HFFc6 (cell line): ENCODE measurements at regions not wholly inside any gene's neighbourhood (a gene's known extent, or its start where the extent isn't known, plus 50 kb on each side); places are given as distances from the start of the nearest gene placed in this dataset.

ENCODE experiments used
- DNase-seq: peaks from one replicate; pipeline ENCODE4 v3.0.0-alpha.2; 2018
- H3K27ac Mint-ChIP-seq: 2 replicates; pipeline ENCODE4 v1.8.0; 2020; ENCODE audit warnings: mild to moderate bottlenecking, mixed read lengths
- H3K27me3 Mint-ChIP-seq: 2 replicates; pipeline ENCODE4 v1.8.0; 2021; ENCODE audit warnings: mild to moderate bottlenecking, moderate library complexity, mixed read lengths; ENCODE audit not compliant: insufficient read depth
- H3K36me3 Mint-ChIP-seq: 2 replicates; pipeline ENCODE4 v1.8.0; 2021; ENCODE audit warnings: low read depth, mixed read lengths
- H3K4me1 Mint-ChIP-seq: 2 replicates; pipeline ENCODE4 v1.8.0; 2020; ENCODE audit warnings: low read depth, mixed read lengths
- H3K4me3 Mint-ChIP-seq: 2 replicates; pipeline ENCODE4 v1.8.0; 2020; ENCODE audit warnings: mild to moderate bottlenecking, moderate library complexity, mixed read lengths
- H3K9me3 Mint-ChIP-seq: 2 replicates; pipeline ENCODE4 v1.8.0; 2020; ENCODE audit warnings: mild to moderate bottlenecking, mixed read lengths
- CTCF ChIP-seq: fragments of 200-600 bp; sonication (generic); IDR thresholded peaks from 2 replicates; pipeline ENCODE4 v1.5.0; 2021; ENCODE audit warnings: antibody characterized with exemption, mild to moderate bottlenecking

GRCh38 chr14:44873536-44873935, 88.2 kb downstream of the KLHL28 start:
- no peaks in the 10 kb centered on the region for H3K36me3 Mint-ChIP-seq
- no peak overlapping the region for H3K4me3 Mint-ChIP-seq
- H3K9me3 Mint-ChIP-seq: no peaks in the 10 kb centered on the region; the same call in 1 of the 2 replicates
- no peaks in the 10 kb centered on the region for H3K4me1 Mint-ChIP-seq
- TF ChIP-seq CTCF: no peak
- H3K27me3 Mint-ChIP-seq: peaks cover 2% of the 10 kb centered on the region
- no peak for DNase-seq
- no peak overlapping the region for H3K27ac Mint-ChIP-seq

- H3K27me3 Mint-ChIP-seq: no peaks in the 10 kb centered on the region; the same call in 1 of the 2 replicates
- DNase-seq: no peak
- no peak overlapping the region for H3K27ac Mint-ChIP-seq
- no peaks in the 10 kb centered on the region for H3K4me1 Mint-ChIP-seq
- no peak for TF ChIP-seq CTCF
- no peak overlapping the region for H3K4me3 Mint-ChIP-seq
- H3K9me3 Mint-ChIP-seq: no peaks in the 10 kb centered on the region; the same call in 1 of the 2 replicates
- no peaks in the 10 kb centered on the region for H3K36me3 Mint-ChIP-seq
These were observed 95.0 kb downstream of the KLHL28 start for GRCh38 chr14:44866770-44867169.

- H3K27ac Mint-ChIP-seq: no peak overlapping the region
- no peaks in the 10 kb centered on the region for H3K36me3 Mint-ChIP-seq
- H3K27me3 Mint-ChIP-seq: no peaks in the 10 kb centered on the region; the same call in 1 of the 2 replicates
- DNase-seq: no peak
- TF ChIP-seq CTCF: no peak
- no peak overlapping the region for H3K4me3 Mint-ChIP-seq
- no peaks in the 10 kb centered on the region; the same call in 1 of the 2 replicates for H3K9me3 Mint-ChIP-seq
- H3K4me1 Mint-ChIP-seq: no peaks in the 10 kb centered on the region
These were observed 95.4 kb downstream of the KLHL28 start for GRCh38 chr14:44866322-44866721.

- Mint-ChIP-seq H3K4me1 (no peaks in the 10 kb centered on the region), H3K27me3 (no peaks in the 10 kb centered on the region; the same call in 1 of the 2 replicates), H3K4me3 (no peak overlapping the region), H3K9me3 (no peaks in the 10 kb centered on the region), H3K36me3 (no peaks in the 10 kb centered on the region), H3K27ac (no peak overlapping the region)
- no peak for TF ChIP-seq CTCF
- no peak for DNase-seq
These were observed 98.5 kb downstream of the KLHL28 start for GRCh38 chr14:44863271-44863670.

GRCh38 chr14:44854114-44854513, 107.6 kb downstream of the KLHL28 start:
- Mint-ChIP-seq H3K4me3 (no peak overlapping the region), H3K4me1 (no peaks in the 10 kb centered on the region), H3K27ac (no peak overlapping the region), H3K36me3 (no peaks in the 10 kb centered on the region), H3K9me3 (no peaks in the 10 kb centered on the region), H3K27me3 (peaks cover 3% of the 10 kb centered on the region; the same call in 1 of the 2 replicates)
- TF ChIP-seq CTCF: no peak
- no peak for DNase-seq
